SK-N-SH treated with all-trans-retinoic acid at 6 μM for 48 hours (cell line): ENCODE measurements at regions not wholly inside any gene's neighbourhood (a gene's known extent, or its start where the extent isn't known, plus 50 kb on each side); places are given as distances from the start of the nearest gene placed in this dataset.

ENCODE experiments used
- BACH2 ChIP-seq: fragments of 250-450 bp; sonication (Bioruptor Pico); IDR thresholded peaks from 2 replicates; pipeline ENCODE4 v1.9.0; 2021; ENCODE audit warnings: mild to moderate bottlenecking, borderline replicate concordance
- CREB5 ChIP-seq: fragments of 250-450 bp; sonication (Bioruptor Pico); IDR thresholded peaks from 2 replicates; pipeline ENCODE4 v1.5.1; 2020; ENCODE audit warnings: low read depth, mild to moderate bottlenecking, moderate library complexity
- CSDC2 ChIP-seq: fragments of 250-450 bp; sonication (Bioruptor Pico); IDR thresholded peaks from 2 replicates; pipeline ENCODE4 v1.5.0; 2020; ENCODE audit warnings: mild to moderate bottlenecking, moderate library complexity
- CSRNP3 ChIP-seq: fragments of 250-450 bp; sonication (Bioruptor Pico); IDR thresholded peaks from 2 replicates; pipeline ENCODE4 v1.5.1; 2021; ENCODE audit warnings: mild to moderate bottlenecking, moderate library complexity
- ESRRG ChIP-seq: fragments of 250-450 bp; sonication (Bioruptor Pico); IDR thresholded peaks from 2 replicates; pipeline ENCODE4 v1.6.1; 2021; ENCODE audit warnings: mild to moderate bottlenecking
- PATZ1 ChIP-seq: fragments of 250-450 bp; sonication (Bioruptor Pico); IDR thresholded peaks from 2 replicates; pipeline ENCODE4 v1.8.0; 2020; ENCODE audit warnings: mild to moderate bottlenecking, moderate library complexity, borderline replicate concordance
- RARB ChIP-seq: fragments of 250-450 bp; sonication (Bioruptor Pico); IDR thresholded peaks from 2 replicates; pipeline ENCODE4 v1.8.0; 2021; ENCODE audit warnings: mild to moderate bottlenecking, moderate library complexity
- TSHZ2 ChIP-seq: fragments of 250-450 bp; sonication (Bioruptor Pico); IDR thresholded peaks from 2 replicates; pipeline ENCODE4 v1.5.0; 2020; ENCODE audit warnings: mild to moderate bottlenecking, moderate library complexity
- ZC3H10 ChIP-seq: fragments of 250-450 bp; sonication (Bioruptor Pico); IDR thresholded peaks from 2 replicates; pipeline ENCODE4 v1.5.1; 2021; ENCODE audit warnings: mild to moderate bottlenecking, moderate library complexity
- ZFP3 ChIP-seq: fragments of 250-450 bp; sonication (Bioruptor Pico); IDR thresholded peaks from 2 replicates; pipeline ENCODE4 v1.5.0; 2020; ENCODE audit warnings: mild to moderate bottlenecking, moderate library complexity
- ZFP30 ChIP-seq: fragments of 450-650 bp; formaldehyde crosslinking; IDR thresholded peaks from 2 replicates; pipeline ENCODE4 v1.5.0; 2022; ENCODE audit warnings: mild to moderate bottlenecking, moderate library complexity
- ZNF70 ChIP-seq: fragments of 450-650 bp; formaldehyde crosslinking; IDR thresholded peaks from 2 replicates; pipeline ENCODE4 v1.5.0; 2020; ENCODE audit warnings: mild to moderate bottlenecking, moderate library complexity
- ZNF8 ChIP-seq: fragments of 450-650 bp; formaldehyde crosslinking; IDR thresholded peaks from 2 replicates; pipeline ENCODE4 v1.5.0; 2020; ENCODE audit warnings: mild to moderate bottlenecking, moderate library complexity

GRCh38 chr19:28989739-28990138, 223.2 kb downstream of the UQCRFS1 start:
- TF ChIP-seq CSDC2 (CRISPR knock-in tag) = no peak
- no peak for TF ChIP-seq ESRRG (CRISPR knock-in tag)
- TF ChIP-seq CREB5 = no peak
- no peak for TF ChIP-seq ZFP30 (CRISPR knock-in tag)
- TF ChIP-seq ZC3H10 (CRISPR knock-in tag) = no peak
- no peak for TF ChIP-seq RARB
- TF ChIP-seq PATZ1 (CRISPR knock-in tag) = no peak
- no peak for TF ChIP-seq ZNF8 (CRISPR knock-in tag)
- no peak for TF ChIP-seq ZNF70 (CRISPR knock-in tag)
- no peak for TF ChIP-seq BACH2 (CRISPR knock-in tag)
- TF ChIP-seq CSRNP3 (CRISPR knock-in tag) = no peak
- TF ChIP-seq ZFP3 (CRISPR knock-in tag) = no peak
- no peak for TF ChIP-seq TSHZ2 (CRISPR knock-in tag)
